ENCODE measurements at regions not wholly inside any gene's neighbourhood (a gene's known extent, or its start where the extent isn't known, plus 50 kb on each side); places are given as distances from the start of the nearest gene placed in this dataset.

- no peak for TF ChIP-seq CTCF (IDR thresholded peaks at IDR 0.05)
- no peak for TF ChIP-seq EP300 (IDR thresholded peaks at IDR 0.05)
These were observed 50.1 kb upstream of the ZNF608 start for GRCh38 chr5:124796495-124796894.

Data from tibial nerve (tissue), 4 donors.